Neural cell (in vitro differentiated cells): ENCODE measurements at regions not wholly inside any gene's neighbourhood (a gene's known extent, or its start where the extent isn't known, plus 50 kb on each side); places are given as distances from the start of the nearest gene placed in this dataset.

Experiments
- H2AFZ ChIP-seq: fragments of 200-600, 300-800 bp; sonication (generic), shearing (Covaris generic); 2 replicates; pipeline ENCODE4 v1.6.0; 2014; ENCODE audit warnings: low read depth, mild to moderate bottlenecking, antibody characterized with exemption, low read length, moderate library complexity
- H3F3A ChIP-seq: fragments of 200-600 bp; shearing (Covaris generic); 2 replicates; pipeline ENCODE4 v1.6.1; 2016; ENCODE audit warnings: mild to moderate bottlenecking, moderate library complexity, mixed read lengths, antibody characterized with exemption, low read length; ENCODE audit not compliant: insufficient read depth, poor library complexity, severe bottlenecking
- H3K27ac ChIP-seq: fragments of 200-600, 300-800 bp; sonication (generic), shearing (Covaris generic); 2 replicates; pipeline ENCODE4 v1.5.1; 2014; ENCODE audit warnings: mild to moderate bottlenecking, low read length, moderate library complexity
- H3K27me3 ChIP-seq: fragments of 300-800, 200-600 bp; sonication (generic), shearing (Covaris generic); 2 replicates; pipeline ENCODE4 v1.6.0; 2014; ENCODE audit warnings: mild to moderate bottlenecking, low read depth, low read length, moderate library complexity; ENCODE audit not compliant: insufficient read depth
- H3K36me3 ChIP-seq: fragments of 300-800, 200-600 bp; sonication (generic), shearing (Covaris generic); 2 replicates; pipeline ENCODE4 v1.5.1; 2014; ENCODE audit warnings: mild to moderate bottlenecking, antibody characterized with exemption, low read length, moderate library complexity; ENCODE audit not compliant: insufficient read depth
- H3K4me2 ChIP-seq: fragments of 300-800, 200-600 bp; sonication (generic), shearing (Covaris generic); 2 replicates; pipeline ENCODE4 v1.6.0; 2014; ENCODE audit warnings: mild to moderate bottlenecking, low read length
- H3K4me3 ChIP-seq: fragments of 300-800, 200-600 bp; sonication (generic), shearing (Covaris generic); 2 replicates; pipeline ENCODE4 v1.5.1; 2014; ENCODE audit warnings: mild to moderate bottlenecking, low read length, moderate library complexity
- H3K79me2 ChIP-seq: fragments of 200-600 bp; shearing (Covaris generic); replicated peaks from 2 replicates; pipeline ENCODE4 v1.6.0; 2014; ENCODE audit warnings: mild to moderate bottlenecking, low read length, moderate library complexity; ENCODE audit not compliant: insufficient read depth
- H3K9ac ChIP-seq: fragments of 300-800, 200-600 bp; sonication (generic), shearing (Covaris generic); 2 replicates; pipeline ENCODE4 v1.6.1; 2016; ENCODE audit warnings: mild to moderate bottlenecking, low read length, mixed read lengths
- H3K9me2 ChIP-seq: fragments of 200-600 bp; shearing (Covaris generic); 2 replicates; pipeline ENCODE4 v1.6.1; 2016; ENCODE audit warnings: mild to moderate bottlenecking, low read length, mixed read lengths; ENCODE audit not compliant: insufficient read depth
- H3K9me3 ChIP-seq: fragments of 200-600, 300-800 bp; sonication (generic), shearing (Covaris generic); 2 replicates; pipeline ENCODE4 v1.6.1; 2016; ENCODE audit warnings: mild to moderate bottlenecking, mixed run types, low read length, moderate library complexity, mixed read lengths
- H4K20me1 ChIP-seq: fragments of 200-600 bp; shearing (Covaris generic); 2 replicates; pipeline ENCODE4 v1.6.1; 2016; ENCODE audit warnings: mild to moderate bottlenecking, mixed run types; ENCODE audit not compliant: insufficient read depth
- CTCF ChIP-seq: fragments of 450-650 bp; IDR thresholded peaks from 2 replicates; pipeline ENCODE4 v1.5.1; 2014; ENCODE audit warnings: antibody characterized with exemption, mild to moderate bottlenecking, moderate library complexity; ENCODE audit not compliant: poor library complexity, severe bottlenecking
- EP300 ChIP-seq: fragments of 450-650 bp; conservative IDR thresholded peaks from 2 replicates; pipeline ENCODE4 v1.6.1; 2014; ENCODE audit warnings: antibody characterized with exemption, mild to moderate bottlenecking, moderate library complexity; ENCODE audit not compliant: poor library complexity, severe bottlenecking
- EZH2 ChIP-seq: fragments of 200-600, 300-800 bp; shearing (Covaris generic), sonication (generic); IDR thresholded peaks from 2 replicates; pipeline ENCODE4 v1.6.1; 2014; ENCODE audit warnings: antibody characterized with exemption, low read length, borderline replicate concordance, mild to moderate bottlenecking; ENCODE audit not compliant: insufficient read depth, poor library complexity, severe bottlenecking
- MXI1 ChIP-seq: fragments of 450-650 bp; conservative IDR thresholded peaks from 2 replicates; pipeline ENCODE4 v1.6.1; 2014; ENCODE audit warnings: antibody characterized with exemption, mild to moderate bottlenecking; ENCODE audit not compliant: poor library complexity, severe bottlenecking
- POLR2AphosphoS5 ChIP-seq: IDR thresholded peaks from 2 replicates; pipeline ENCODE4 v1.6.1; 2012
- RAD21 ChIP-seq: fragments of 450-650 bp; conservative IDR thresholded peaks from 2 replicates; pipeline ENCODE4 v1.6.1; 2014; ENCODE audit warnings: antibody characterized with exemption, mild to moderate bottlenecking, moderate library complexity
- REST ChIP-seq: IDR thresholded peaks from 2 replicates; pipeline ENCODE4 v1.6.1; 2012; ENCODE audit warnings: borderline replicate concordance
- SMC3 ChIP-seq: fragments of 450-650 bp; conservative IDR thresholded peaks from 2 replicates; pipeline ENCODE4 v1.6.1; 2014; ENCODE audit warnings: antibody characterized with exemption, mild to moderate bottlenecking, moderate library complexity; ENCODE audit not compliant: poor library complexity
- TAF1 ChIP-seq: IDR thresholded peaks from 2 replicates; pipeline ENCODE4 v1.6.1; 2012; ENCODE audit warnings: low read depth

GRCh38 chr2:18356676-18357075 is 203.8 kb downstream of the RDH14 start:
- Histone ChIP-seq H3F3A (no peaks in the 10 kb centered on the region), H3K27ac (no peak overlapping the region), H3K9me3 (no peaks in the 10 kb centered on the region), H3K9me2 (no peaks in the 10 kb centered on the region), H3K4me2 (no peak overlapping the region), H3K36me3 (no peaks in the 10 kb centered on the region), H3K9ac (no peak overlapping the region), H4K20me1 (no peaks in the 10 kb centered on the region), H2AFZ (no peak overlapping the region), H3K27me3 (no peaks in the 10 kb centered on the region), H3K79me2 (no peaks in the 10 kb centered on the region), H3K4me3 (no peak overlapping the region)
- TF ChIP-seq SMC3 (no peak), CTCF (no peak), EP300 (no peak), POLR2AphosphoS5 (no peak), MXI1 (no peak), TAF1 (no peak), EZH2 (no peak), RAD21 (no peak), REST (no peak)

GRCh38 chr2:18349421-18349820 is 211.0 kb downstream of the RDH14 start:
- H3K79me2 ChIP-seq = no peaks in the 10 kb centered on the region
- H3K36me3 ChIP-seq = no peaks in the 10 kb centered on the region
- H4K20me1 ChIP-seq = no peaks in the 10 kb centered on the region
- no peak overlapping the region for H3K27ac ChIP-seq
- no peak overlapping the region for H3K4me2 ChIP-seq
- TF ChIP-seq EZH2 (no peak), CTCF (no peak), POLR2AphosphoS5 (no peak), SMC3 (no peak), TAF1 (no peak), RAD21 (no peak), MXI1 (no peak), REST (no peak), EP300 (no peak)
- no peaks in the 10 kb centered on the region for H3F3A ChIP-seq
- no peaks in the 10 kb centered on the region for H3K9me3 ChIP-seq
- no peaks in the 10 kb centered on the region for H3K9me2 ChIP-seq
- no peak overlapping the region for H3K9ac ChIP-seq
- no peak overlapping the region for H3K4me3 ChIP-seq
- H3K27me3 ChIP-seq = no peaks in the 10 kb centered on the region
- H2AFZ ChIP-seq = no peak overlapping the region
